GM12875 (cell line): ENCODE measurements at regions not wholly inside any gene's neighbourhood (a gene's known extent, or its start where the extent isn't known, plus 50 kb on each side); places are given as distances from the start of the nearest gene placed in this dataset.
A peak's percentile ranks its signal among the peaks of the same experiment; 100 is the strongest.
"Not testable (repeated sequence)": the region's sequence is repeated elsewhere in the genome, so short reads cannot be mapped to it uniquely, and the experiment has no call there.

ENCODE experiments used
- H3K4me3 ChIP-seq: one replicate; pipeline ENCODE4 v1.5.1; 2011; ENCODE audit warnings: low read depth, low read length, control low read depth
- TF ChIP-seq, protein P1 (sequence below): IDR thresholded peaks from 2 replicates; pipeline ENCODE4 v1.5.1; 2011; ENCODE audit warnings: low read depth, mild to moderate bottlenecking, control low read depth, inconsistent platforms, low read length, moderate library complexity, borderline replicate concordance; ENCODE audit not compliant: insufficient read depth

DNA sequence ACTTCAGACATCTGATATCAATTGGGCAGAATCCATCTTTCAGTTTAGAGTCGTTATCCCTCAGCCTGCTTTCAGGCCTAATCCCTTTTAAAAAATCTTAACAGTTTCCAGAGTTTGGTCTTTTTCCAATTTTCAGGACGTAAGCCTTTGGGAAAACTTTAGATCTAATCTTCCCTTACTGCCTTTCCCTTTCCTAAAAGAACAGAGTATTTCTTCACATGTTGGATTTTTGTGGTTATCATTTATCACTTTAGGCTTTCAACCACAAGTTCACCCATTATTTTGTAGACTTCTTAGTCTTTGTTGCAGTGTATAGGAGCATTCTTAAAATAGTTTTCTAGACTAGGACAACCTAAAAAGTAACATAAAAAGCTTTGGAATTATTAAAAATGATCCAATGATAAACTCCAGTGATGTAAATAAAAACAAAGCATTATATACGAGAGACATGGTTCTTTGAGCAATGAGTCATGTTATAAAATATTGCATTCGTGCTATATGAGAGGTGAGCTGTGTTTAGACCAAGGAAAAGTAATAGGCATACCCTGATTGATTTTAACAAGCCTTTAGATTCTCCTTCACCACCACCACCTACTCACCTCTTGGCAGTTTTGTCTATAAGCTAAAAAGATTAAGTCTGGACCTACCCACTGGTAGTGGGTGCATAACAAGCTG lies 90.4 kb upstream of the MCHR2 start:
- no peak overlapping the region for H3K4me3 ChIP-seq
- TF ChIP-seq, protein P1, sequence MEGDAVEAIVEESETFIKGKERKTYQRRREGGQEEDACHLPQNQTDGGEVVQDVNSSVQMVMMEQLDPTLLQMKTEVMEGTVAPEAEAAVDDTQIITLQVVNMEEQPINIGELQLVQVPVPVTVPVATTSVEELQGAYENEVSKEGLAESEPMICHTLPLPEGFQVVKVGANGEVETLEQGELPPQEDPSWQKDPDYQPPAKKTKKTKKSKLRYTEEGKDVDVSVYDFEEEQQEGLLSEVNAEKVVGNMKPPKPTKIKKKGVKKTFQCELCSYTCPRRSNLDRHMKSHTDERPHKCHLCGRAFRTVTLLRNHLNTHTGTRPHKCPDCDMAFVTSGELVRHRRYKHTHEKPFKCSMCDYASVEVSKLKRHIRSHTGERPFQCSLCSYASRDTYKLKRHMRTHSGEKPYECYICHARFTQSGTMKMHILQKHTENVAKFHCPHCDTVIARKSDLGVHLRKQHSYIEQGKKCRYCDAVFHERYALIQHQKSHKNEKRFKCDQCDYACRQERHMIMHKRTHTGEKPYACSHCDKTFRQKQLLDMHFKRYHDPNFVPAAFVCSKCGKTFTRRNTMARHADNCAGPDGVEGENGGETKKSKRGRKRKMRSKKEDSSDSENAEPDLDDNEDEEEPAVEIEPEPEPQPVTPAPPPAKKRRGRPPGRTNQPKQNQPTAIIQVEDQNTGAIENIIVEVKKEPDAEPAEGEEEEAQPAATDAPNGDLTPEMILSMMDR, result no peak

DNA sequence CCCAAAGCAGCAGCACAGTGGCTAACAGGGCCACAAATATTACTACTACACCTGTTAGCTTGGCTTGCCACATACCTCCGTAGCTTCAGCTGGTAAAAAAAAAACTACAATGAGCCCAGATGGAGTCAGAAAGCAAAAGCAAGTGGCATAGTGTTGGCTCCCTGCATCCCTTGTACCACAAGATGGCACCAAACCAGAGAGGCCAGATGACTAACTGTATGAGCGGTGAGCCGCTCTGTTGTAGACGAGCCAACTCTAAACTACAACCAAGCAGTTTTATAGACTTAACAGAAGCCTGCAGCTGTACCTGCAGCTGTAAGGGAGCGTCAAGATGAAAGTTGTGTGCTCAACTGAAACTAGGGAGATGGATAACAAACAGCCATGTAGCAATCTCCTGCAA lies 84.5 kb upstream of the MCHR2 start:
- TF ChIP-seq, protein P1, result peak; percentile 23; the same call in 1 of the 2 replicates
- H3K4me3 ChIP-seq, result no peak overlapping the region

DNA sequence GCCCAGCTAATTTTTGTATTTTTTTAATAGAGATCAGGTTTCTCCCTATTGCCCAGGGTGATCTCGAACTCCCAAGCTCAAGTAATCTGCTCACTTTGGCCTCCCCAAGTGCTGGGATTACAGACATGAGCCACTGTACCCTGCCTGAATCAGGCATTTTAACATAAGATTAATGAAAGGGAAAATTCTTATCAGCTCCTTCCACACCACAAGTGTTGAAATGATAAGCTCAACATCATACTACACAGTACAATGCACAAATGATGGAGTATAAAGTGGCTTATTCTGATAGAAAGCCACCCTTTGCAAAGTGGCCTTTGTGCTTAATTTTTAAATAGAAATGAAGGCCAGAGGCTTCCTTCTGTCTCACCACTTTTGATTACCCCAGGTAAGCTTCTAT lies 71.3 kb upstream of the MCHR2 start:
- H3K4me3 ChIP-seq, result no peak overlapping the region
- TF ChIP-seq, protein P1, result no peak

DNA sequence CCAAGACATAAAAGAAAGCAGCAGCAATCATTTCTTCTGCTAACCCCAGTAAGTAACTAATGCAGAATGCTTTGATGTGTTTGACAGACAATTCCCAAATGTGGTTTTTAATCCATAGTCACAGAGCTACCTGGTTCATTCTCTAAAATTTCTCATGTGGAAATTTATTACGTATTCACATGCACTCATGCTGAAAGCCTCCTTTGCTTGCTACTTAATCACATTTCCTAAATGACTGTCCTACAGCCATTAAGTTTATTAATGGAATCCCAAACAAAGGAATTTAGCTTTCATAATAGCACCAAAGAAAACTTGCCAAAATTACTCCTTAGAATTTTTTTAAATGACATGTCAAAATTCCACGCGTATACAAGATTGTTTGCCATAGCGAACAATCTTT lies 68.6 kb upstream of the MCHR2 start:
- no peak overlapping the region for H3K4me3 ChIP-seq
- TF ChIP-seq, protein P1, result no peak

DNA sequence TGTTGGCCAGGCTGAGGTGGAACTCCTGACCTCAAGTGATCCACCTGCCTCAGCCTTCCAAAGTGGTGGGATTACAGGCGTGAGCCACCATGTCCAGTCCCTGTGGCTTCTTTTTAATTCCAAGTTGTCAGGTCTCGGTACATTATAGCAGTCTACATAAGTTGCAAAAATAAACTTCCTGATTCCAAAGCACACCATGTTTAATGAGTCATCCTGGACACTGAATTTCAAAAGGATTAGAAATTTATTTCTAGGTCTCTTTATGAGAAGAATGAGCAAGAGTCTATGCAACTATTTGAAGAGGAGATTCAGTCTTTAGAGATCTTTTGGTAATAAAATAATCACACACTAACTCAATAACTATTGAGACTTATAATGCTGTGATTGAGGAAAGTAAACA lies 63.9 kb upstream of the MCHR2 start:
- TF ChIP-seq, protein P1, result no peak
- H3K4me3 ChIP-seq, result no peak overlapping the region

DNA sequence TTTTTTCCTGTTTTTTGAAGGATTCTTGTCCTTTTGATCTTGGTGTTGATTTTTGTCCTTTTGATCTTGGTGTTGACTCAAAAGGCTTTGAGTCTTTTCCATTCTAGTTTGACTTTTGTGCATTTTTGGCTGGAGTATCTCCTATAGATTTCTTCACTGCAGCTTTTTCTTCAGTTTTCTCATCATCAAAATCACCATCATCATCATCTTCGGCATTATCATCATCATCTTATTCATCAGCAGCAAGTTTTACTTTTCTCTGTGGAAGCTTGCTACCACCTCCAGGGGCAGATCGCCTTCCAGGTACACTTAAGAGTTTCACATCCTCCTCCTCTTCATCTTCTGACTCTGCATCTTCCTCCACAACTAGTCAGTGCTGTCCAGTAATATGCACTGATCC lies 56.5 kb upstream of the MCHR2 start:
- TF ChIP-seq, protein P1, result no peak
- no peak overlapping the region for H3K4me3 ChIP-seq

DNA sequence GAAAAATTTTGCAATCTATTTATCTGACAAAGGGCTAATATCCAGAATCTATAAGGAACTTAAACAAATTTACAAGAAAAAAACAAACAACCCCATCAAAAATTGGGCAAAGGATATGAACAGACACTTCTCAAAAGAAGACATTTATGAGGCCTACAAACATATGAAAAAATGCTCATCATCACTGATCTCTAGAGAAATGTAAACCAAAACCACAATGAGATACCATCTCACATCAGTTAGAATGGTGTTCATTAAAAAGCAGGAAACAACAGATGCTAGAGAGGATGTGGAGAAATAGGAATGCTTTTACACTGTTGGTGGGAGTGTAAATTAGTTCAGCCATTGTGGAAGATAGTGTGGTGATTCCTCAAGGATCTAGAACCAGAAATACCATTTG lies 49.9 kb upstream of the MCHR2 start:
- not testable (repeated sequence) for H3K4me3 ChIP-seq
